ENCODE measurements at regions not wholly inside any gene's neighbourhood (a gene's known extent, or its start where the extent isn't known, plus 50 kb on each side); places are given as distances from the start of the nearest gene placed in this dataset.
"Not testable (repeated sequence)": the region's sequence is repeated elsewhere in the genome, so short reads cannot be mapped to it uniquely, and the experiment has no call there.

GRCh38 chr14:71165121-71166031, 258.1 kb downstream of the PCNX1 start:
- DNase-seq (ENCODE audit: low read depth in 1 of 2, low spot score in 1 of 2): no peak

DNA sequence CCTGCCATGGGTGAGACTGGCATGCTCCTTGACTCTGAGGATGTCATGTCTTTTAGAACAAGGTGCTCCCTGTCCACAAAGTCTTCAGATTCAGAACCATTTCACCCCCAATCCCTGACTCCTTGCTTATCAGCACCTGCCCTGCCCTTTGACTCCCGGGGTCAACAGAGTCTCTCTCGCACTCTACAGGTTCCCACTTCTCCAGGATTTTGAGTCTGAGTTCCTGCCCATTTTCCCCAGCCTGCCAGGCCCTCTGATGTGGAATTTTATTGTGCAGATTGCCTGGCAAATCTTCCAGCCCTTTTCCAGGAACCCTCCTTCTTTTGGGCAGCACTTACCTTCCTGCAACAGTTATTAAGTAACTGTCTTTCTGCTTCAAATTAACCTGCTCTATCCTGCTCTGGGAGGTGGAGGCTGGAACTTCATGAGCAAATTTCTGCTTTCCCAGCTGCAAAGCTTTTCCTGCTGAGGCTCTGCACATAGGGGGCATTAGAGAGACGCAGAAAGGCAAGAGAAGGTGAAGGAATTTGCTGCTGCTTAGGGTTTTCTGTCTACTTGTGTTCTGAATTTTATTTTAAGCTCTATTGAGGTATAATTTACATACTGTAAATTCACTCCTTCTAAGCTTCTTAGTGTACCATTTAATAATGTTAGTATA, 259.1 kb downstream of the PCNX1 start:
- DNase-seq (ENCODE audit: low read depth in 1 of 2, low spot score in 1 of 2): no peak

GRCh38 chr14:71167325-71167950, 260.2 kb downstream of the PCNX1 start:
- not testable (repeated sequence) for DNase-seq (ENCODE audit: low read depth in 1 of 2, low spot score in 1 of 2)

DNA sequence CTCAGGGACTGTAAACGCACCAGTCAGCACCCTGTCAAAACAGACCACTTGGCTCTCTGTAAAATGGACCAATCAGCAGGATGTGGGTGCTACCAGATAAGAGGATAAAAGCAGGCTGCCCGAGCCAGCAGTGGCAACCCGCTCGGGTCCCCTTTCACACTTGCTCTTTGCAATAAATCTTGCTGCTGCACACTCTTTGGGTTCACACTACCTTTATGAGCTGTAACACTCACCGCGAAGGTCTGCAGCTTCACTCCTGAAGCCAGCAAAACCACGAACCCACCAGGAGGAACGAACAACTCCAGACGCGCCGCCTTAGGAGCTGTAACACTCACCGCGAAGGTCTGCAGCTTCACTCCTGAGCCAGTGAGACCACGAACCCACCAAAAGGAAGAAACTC, 260.9 kb downstream of the PCNX1 start:
- DNase-seq (ENCODE audit: low read depth in 1 of 2, low spot score in 1 of 2): not testable (repeated sequence)

DNA sequence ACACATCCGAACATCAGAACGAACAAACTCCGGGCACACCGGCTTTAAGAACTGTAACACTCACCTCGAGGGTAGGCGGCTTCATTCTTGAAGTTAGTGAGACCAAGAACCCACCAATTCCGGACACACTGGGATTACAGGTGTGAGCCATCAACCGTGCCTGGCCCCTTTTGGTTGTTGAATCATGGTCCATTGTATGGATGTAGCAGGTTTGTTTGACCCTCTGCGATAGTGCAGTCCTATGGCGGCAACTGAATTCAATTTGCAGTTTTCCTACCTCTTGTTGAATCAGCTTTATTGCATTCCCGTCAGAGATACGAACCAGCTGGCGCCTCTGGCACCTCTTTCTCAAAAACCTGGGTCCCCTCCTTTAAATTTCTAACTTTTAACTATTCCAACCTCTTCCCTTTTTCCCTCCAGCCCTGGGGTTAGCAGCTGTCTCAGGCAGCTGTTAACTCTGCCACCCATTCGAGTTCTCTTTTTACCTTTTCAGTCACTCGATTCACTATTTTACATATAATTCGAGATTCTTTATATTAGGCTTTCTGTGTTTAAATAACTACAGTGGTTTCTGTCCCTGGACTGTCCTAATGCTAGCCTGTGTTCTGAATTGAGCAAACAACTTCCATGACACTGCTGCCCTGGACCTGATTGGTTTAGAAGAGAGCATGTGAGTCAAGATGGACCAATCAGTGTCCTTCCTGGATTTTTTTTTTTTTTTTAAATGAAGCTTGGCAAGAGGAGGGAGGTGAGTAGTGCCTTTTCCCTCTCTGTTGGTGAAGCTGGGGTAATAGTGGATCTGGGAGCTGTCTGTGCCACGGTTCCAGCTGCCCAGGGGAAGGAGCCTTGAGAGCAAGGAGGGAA, 261.5 kb downstream of the PCNX1 start:
- no peak for DNase-seq (ENCODE audit: low read depth in 1 of 2, low spot score in 1 of 2)

GRCh38 chr14:71169861-71170260, 262.6 kb downstream of the PCNX1 start:
- no peak for DNase-seq (ENCODE audit: low read depth in 1 of 2, low spot score in 1 of 2)

GRCh38 chr14:71175491-71175890, 268.2 kb downstream of the PCNX1 start:
- no peak for DNase-seq (ENCODE audit: low read depth in 1 of 2, low spot score in 1 of 2)

DNA sequence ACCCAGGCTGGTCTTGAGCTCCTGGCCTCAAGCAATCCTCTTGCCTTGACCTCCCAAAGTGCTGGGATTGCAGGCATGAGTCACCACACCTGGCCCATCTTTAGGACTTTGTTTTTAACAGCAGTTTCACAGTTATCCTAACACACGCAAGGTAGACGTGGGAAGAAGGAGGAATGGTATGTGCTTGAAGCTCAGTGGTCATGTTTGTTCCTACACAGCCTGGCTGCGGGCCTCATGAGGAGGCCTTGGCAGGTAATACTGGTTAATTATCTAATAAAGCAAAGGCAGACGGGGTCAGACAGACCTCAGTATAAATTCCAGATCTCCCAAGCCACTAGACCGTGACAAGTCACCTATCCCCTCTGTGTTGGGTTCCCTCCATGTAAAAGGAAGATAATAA, 271.8 kb downstream of the PCNX1 start:
- no peak for DNase-seq (ENCODE audit: low read depth in 1 of 2, low spot score in 1 of 2)

- no peak for DNase-seq (ENCODE audit: low read depth in 1 of 2, low spot score in 1 of 2)
Observed at GRCh38 chr14:71180397-71180796, 273.1 kb downstream of the PCNX1 start.

DNA sequence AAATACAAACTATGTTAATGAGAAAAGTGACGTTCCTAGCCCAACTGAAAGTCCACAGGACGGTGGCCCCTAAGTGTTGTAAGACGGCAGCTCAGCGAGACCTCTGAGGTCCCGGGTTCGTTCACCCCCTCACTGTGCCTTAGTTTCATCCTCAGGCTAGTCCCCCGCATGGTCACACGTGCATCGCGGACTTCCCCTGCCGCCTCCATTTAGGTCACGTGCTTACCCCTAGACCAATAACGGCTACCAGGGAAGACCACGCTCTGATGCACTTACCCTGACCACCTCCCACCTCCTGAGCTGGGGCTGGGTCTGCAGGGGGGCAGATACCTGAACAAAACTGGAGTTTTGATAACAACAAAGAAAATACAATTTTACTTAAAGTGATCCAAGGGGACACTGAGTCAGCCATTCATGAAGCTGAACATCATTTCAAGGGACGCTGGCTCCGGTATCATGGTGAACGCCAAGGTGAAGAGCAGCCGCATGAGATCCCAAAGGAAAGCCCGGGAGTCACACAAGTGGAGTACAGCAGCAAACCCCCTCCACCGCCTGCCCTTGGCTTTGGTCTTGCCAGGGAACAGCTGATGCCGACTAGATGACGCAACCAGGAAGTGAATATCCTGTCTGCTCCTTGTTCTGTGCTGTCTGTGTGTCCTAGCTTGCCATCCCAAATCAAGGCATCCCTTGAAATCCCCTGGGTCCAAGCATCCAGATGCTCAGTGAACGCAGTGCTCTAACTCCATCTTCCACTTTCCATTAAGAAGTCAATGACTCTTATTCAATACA, 274.1 kb downstream of the PCNX1 start:
- no peak for DNase-seq (ENCODE audit: low read depth in 1 of 2, low spot score in 1 of 2)

GRCh38 chr14:71183876-71184689, 276.8 kb downstream of the PCNX1 start:
- no peak for DNase-seq (ENCODE audit: low read depth in 1 of 2, low spot score in 1 of 2)

- no peak for DNase-seq (ENCODE audit: low read depth in 1 of 2, low spot score in 1 of 2)
Observed at GRCh38 chr14:71185637-71186036, 278.4 kb downstream of the PCNX1 start.

GRCh38 chr14:71187633-71188356, 280.5 kb downstream of the PCNX1 start:
- DNase-seq (ENCODE audit: low read depth in 1 of 2, low spot score in 1 of 2): no peak

DNA sequence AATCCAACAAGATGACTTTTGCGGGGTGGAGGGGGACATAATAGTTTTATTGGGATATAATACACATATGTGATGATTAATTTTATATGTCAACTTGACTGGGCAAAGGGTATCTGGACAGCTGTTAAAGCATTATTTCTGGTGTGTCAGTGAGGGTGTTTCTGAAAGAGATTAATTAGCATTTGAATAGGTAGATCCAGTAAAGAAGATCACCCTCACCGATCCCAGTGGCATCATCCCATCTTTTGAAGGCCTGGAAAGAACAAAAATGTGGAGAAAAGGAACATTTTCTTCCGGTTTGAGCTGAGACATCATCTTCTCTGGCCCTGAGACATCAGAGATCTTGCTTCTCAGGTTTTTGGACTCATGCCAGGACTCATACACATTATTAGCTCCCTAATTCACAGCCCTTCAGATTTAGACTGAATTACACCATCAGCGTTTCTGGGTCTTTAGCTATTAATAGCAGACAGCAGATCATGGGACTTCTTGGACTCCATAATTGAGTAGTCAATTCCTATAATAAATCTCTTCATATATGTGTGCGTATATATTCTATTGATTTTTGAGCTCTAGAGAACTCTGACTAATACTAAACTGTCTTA, 283.6 kb downstream of the PCNX1 start:
- DNase-seq (ENCODE audit: low read depth in 1 of 2, low spot score in 1 of 2): no peak

GRCh38 chr14:71193663-71194062, 286.4 kb downstream of the PCNX1 start:
- DNase-seq (ENCODE audit: low read depth in 1 of 2, low spot score in 1 of 2): no peak

DNA sequence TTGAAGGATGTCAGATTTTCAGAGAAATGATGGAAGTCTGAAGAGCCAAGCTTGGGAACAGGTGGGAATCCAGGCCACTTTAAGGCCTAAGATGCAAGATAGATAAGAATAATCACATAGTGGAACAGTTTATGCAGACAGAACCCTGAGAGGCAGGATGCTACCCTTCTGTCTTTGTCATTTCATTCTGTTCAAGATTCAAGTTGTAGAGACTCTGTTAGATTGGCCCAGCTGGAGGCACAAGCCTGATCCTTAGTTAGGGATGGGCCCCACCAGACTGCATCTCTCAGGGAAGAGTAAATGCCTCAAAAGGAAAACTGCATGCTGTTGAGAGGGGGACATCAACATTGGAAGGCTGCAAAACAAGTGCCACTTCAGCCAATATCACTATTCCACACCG, 287.0 kb downstream of the PCNX1 start:
- no peak for DNase-seq (ENCODE audit: low read depth in 1 of 2, low spot score in 1 of 2)

- DNase-seq (ENCODE audit: low read depth in 1 of 2, low spot score in 1 of 2): no peak
Observed at GRCh38 chr14:71196921-71197320, 289.7 kb downstream of the PCNX1 start.

DNA sequence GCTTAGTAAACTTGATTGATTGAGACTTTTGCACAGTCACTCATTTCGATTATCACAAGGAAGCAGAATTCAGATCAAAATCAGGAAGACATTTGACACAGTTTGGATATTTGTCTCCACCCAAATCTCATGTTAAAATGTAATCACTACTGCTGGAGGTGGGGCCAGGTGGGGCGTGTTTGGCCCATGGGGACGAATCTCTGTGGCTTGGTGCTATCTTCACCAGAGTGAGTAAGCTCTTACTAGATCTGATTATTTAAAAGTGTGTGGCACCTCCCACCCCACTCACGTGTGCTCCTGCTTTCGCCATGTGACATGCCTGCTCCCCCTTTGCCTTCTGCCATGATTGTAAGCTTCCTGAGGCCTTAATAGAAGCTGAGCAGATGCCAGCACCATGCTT, 291.4 kb downstream of the PCNX1 start:
- DNase-seq (ENCODE audit: low read depth in 1 of 2, low spot score in 1 of 2): no peak

Data from stimulated activated CD4-positive, alpha-beta T cell treated with anti-CD3 and anti-CD28 coated beads, Interleukin-15, amount 100 ng/mL, for 1 hour (primary cell).